C4-2B (cell line): ENCODE measurements at regions not wholly inside any gene's neighbourhood (a gene's known extent, or its start where the extent isn't known, plus 50 kb on each side); places are given as distances from the start of the nearest gene placed in this dataset.

ENCODE experiments used
- H3K27ac ChIP-seq: fragments of 450-650 bp; 2 replicates; pipeline ENCODE4 v1.5.1; 2017
- ZFX ChIP-seq: fragments of 450-650 bp; IDR thresholded peaks from 2 replicates; pipeline ENCODE4 v1.6.1; 2017
- TF ChIP-seq, protein P1 (sequence below): fragments of 450-650 bp; conservative IDR thresholded peaks from 2 replicates; pipeline ENCODE4 v1.5.1; 2017; ENCODE audit warnings: mild to moderate bottlenecking

- no peak overlapping the region for H3K27ac ChIP-seq
- no peak for TF ChIP-seq ZFX
- TF ChIP-seq, protein P1, sequence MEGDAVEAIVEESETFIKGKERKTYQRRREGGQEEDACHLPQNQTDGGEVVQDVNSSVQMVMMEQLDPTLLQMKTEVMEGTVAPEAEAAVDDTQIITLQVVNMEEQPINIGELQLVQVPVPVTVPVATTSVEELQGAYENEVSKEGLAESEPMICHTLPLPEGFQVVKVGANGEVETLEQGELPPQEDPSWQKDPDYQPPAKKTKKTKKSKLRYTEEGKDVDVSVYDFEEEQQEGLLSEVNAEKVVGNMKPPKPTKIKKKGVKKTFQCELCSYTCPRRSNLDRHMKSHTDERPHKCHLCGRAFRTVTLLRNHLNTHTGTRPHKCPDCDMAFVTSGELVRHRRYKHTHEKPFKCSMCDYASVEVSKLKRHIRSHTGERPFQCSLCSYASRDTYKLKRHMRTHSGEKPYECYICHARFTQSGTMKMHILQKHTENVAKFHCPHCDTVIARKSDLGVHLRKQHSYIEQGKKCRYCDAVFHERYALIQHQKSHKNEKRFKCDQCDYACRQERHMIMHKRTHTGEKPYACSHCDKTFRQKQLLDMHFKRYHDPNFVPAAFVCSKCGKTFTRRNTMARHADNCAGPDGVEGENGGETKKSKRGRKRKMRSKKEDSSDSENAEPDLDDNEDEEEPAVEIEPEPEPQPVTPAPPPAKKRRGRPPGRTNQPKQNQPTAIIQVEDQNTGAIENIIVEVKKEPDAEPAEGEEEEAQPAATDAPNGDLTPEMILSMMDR = no peak
Observed at GRCh38 chr5:124865603-124866354, 119.3 kb upstream of the ZNF608 start.

- H3K27ac ChIP-seq = no peak overlapping the region
- TF ChIP-seq, protein P1 = no peak
- no peak for TF ChIP-seq ZFX
Observed at GRCh38 chr5:124866355-124867136, 120.1 kb upstream of the ZNF608 start.

- H3K27ac ChIP-seq = no peak overlapping the region
- no peak for TF ChIP-seq ZFX
- TF ChIP-seq, protein P1 = no peak
Observed at GRCh38 chr5:124867137-124867704, 120.8 kb upstream of the ZNF608 start.

GRCh38 chr5:124868676-124869075 lies 122.2 kb upstream of the ZNF608 start:
- TF ChIP-seq, protein P1 = no peak
- TF ChIP-seq ZFX = no peak
- no peak overlapping the region for H3K27ac ChIP-seq

DNA sequence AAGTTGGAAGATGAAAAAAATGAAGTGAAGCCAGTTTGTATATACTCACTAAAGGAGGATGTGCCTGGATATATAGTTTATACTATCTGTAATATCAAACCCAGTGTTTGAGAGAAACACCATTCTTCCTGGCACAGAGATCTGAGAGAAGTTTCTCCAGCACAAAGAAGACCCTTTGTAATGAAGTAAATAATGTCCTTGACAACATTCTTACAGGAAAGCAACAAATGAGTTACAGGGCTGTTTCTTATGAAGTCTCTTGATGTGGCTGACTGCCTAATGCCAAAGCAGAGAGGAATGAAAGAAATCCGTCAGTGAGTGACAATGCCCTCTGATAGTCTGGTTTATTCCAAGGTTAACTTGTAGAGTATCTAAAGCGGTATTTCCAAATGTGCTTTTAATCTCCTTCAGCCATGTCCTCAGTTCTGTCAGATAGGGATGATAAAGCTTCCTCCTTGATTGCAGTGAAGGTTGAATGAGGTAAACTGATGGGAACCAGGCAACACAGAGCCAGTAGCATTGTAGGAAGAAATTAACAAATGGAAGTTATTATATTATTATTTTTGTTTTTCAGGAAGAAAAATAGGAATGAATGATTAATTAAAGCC lies 123.1 kb upstream of the ZNF608 start:
- TF ChIP-seq, protein P1 = no peak
- TF ChIP-seq ZFX = no peak
- H3K27ac ChIP-seq = no peak overlapping the region

GRCh38 chr5:124870070-124870469 lies 123.6 kb upstream of the ZNF608 start:
- H3K27ac ChIP-seq = no peak overlapping the region
- TF ChIP-seq, protein P1 = no peak
- TF ChIP-seq ZFX = no peak

GRCh38 chr5:124871303-124871702 lies 124.9 kb upstream of the ZNF608 start:
- no peak overlapping the region for H3K27ac ChIP-seq
- TF ChIP-seq, protein P1 = no peak
- no peak for TF ChIP-seq ZFX
